ENCODE measurements at regions not wholly inside any gene's neighbourhood (a gene's known extent, or its start where the extent isn't known, plus 50 kb on each side); places are given as distances from the start of the nearest gene placed in this dataset.
"Not testable (repeated sequence)": the region's sequence is repeated elsewhere in the genome, so short reads cannot be mapped to it uniquely, and the experiment has no call there.

- H3K27ac ChIP-seq (ENCODE audit: low read length) = not testable (repeated sequence)
Observed at GRCh38 chr3:64435023-64435422, 209.8 kb upstream of the PRICKLE2 start.

GRCh38 chr3:64432870-64433269 is 207.6 kb upstream of the PRICKLE2 start:
- H3K36me3 ChIP-seq (ENCODE audit: insufficient read depth, low read depth, low read length) = no peaks in the 10 kb centered on the region
- H3K4me3 ChIP-seq (ENCODE audit: low read length) = no peak overlapping the region
- peaks cover 10% of the 10 kb centered on the region; the same call in 1 of the 2 replicates for H3K9me3 ChIP-seq (ENCODE audit: insufficient read depth, low read depth, low read length)

More at GRCh38 chr3:64435023-64435422, 209.8 kb upstream of the PRICKLE2 start:
- not testable (repeated sequence) for H3K27me3 ChIP-seq (ENCODE audit: insufficient read depth, low read length); H3K9ac ChIP-seq (ENCODE audit: low read depth, low read length); H3K4me3 ChIP-seq (ENCODE audit: low read length); H3K36me3 ChIP-seq (ENCODE audit: insufficient read depth, low read depth, low read length)
- H3K4me1 ChIP-seq (ENCODE audit: insufficient read depth, low read length) = peaks cover 10% of the 10 kb centered on the region; the same call in 1 of the 2 replicates
- peaks cover 10% of the 10 kb centered on the region; the same call in 1 of the 2 replicates for H3K9me3 ChIP-seq (ENCODE audit: insufficient read depth, low read depth, low read length)

GRCh38 chr3:64431526-64432091 is 206.3 kb upstream of the PRICKLE2 start:
- Histone ChIP-seq H3K9me3 (ENCODE audit: insufficient read depth, low read depth, low read length) (peaks cover 10% of the 10 kb centered on the region; the same call in 1 of the 2 replicates), H3K4me3 (ENCODE audit: low read length) (no peak overlapping the region), H3K9ac (ENCODE audit: low read depth, low read length) (no peak overlapping the region), H3K4me1 (ENCODE audit: insufficient read depth, low read length) (peaks cover 7% of the 10 kb centered on the region; the same call in 1 of the 2 replicates), H3K27ac (ENCODE audit: low read length) (no peak overlapping the region), H3K36me3 (ENCODE audit: insufficient read depth, low read depth, low read length) (no peaks in the 10 kb centered on the region), H3K27me3 (ENCODE audit: insufficient read depth, low read length) (no peaks in the 10 kb centered on the region)

More at GRCh38 chr3:64432870-64433269, 207.6 kb upstream of the PRICKLE2 start:
- no peak overlapping the region for H3K9ac ChIP-seq (ENCODE audit: low read depth, low read length)
- no peak overlapping the region for H3K27ac ChIP-seq (ENCODE audit: low read length)
- peaks cover 7% of the 10 kb centered on the region; the same call in 1 of the 2 replicates for H3K4me1 ChIP-seq (ENCODE audit: insufficient read depth, low read length)
- no peaks in the 10 kb centered on the region for H3K27me3 ChIP-seq (ENCODE audit: insufficient read depth, low read length)

GRCh38 chr3:64427671-64428070 is 202.4 kb upstream of the PRICKLE2 start:
- no peaks in the 10 kb centered on the region for H3K36me3 ChIP-seq (ENCODE audit: insufficient read depth, low read depth, low read length)
- peaks cover 11% of the 10 kb centered on the region for H3K4me1 ChIP-seq (ENCODE audit: insufficient read depth, low read length)
- no peak overlapping the region for H3K27ac ChIP-seq (ENCODE audit: low read length)
- peaks cover 7% of the 10 kb centered on the region; the same call in 1 of the 2 replicates for H3K9me3 ChIP-seq (ENCODE audit: insufficient read depth, low read depth, low read length)
- H3K4me3 ChIP-seq (ENCODE audit: low read length) = no peak overlapping the region
- H3K27me3 ChIP-seq (ENCODE audit: insufficient read depth, low read length) = no peaks in the 10 kb centered on the region
- H3K9ac ChIP-seq (ENCODE audit: low read depth, low read length) = no peak overlapping the region

- Histone ChIP-seq H3K4me3 (ENCODE audit: low read length) (no peak overlapping the region), H3K4me1 (ENCODE audit: insufficient read depth, low read length) (peaks cover 8% of the 10 kb centered on the region), H3K27ac (ENCODE audit: low read length) (no peak overlapping the region), H3K36me3 (ENCODE audit: insufficient read depth, low read depth, low read length) (no peaks in the 10 kb centered on the region), H3K27me3 (ENCODE audit: insufficient read depth, low read length) (no peaks in the 10 kb centered on the region), H3K9ac (ENCODE audit: low read depth, low read length) (no peak overlapping the region), H3K9me3 (ENCODE audit: insufficient read depth, low read depth, low read length) (peaks cover 7% of the 10 kb centered on the region; the same call in 1 of the 2 replicates)
Observed at GRCh38 chr3:64426551-64426950, 201.3 kb upstream of the PRICKLE2 start.

GRCh38 chr3:64422932-64423331 is 197.7 kb upstream of the PRICKLE2 start:
- H3K36me3 ChIP-seq (ENCODE audit: insufficient read depth, low read depth, low read length) = no peaks in the 10 kb centered on the region
- no peak overlapping the region for H3K4me3 ChIP-seq (ENCODE audit: low read length)
- H3K9ac ChIP-seq (ENCODE audit: low read depth, low read length) = no peak overlapping the region
- no peaks in the 10 kb centered on the region for H3K27me3 ChIP-seq (ENCODE audit: insufficient read depth, low read length)
- no peak overlapping the region for H3K27ac ChIP-seq (ENCODE audit: low read length)
- peaks cover 4% of the 10 kb centered on the region; the same call in 1 of the 2 replicates for H3K4me1 ChIP-seq (ENCODE audit: insufficient read depth, low read length)
- no peaks in the 10 kb centered on the region for H3K9me3 ChIP-seq (ENCODE audit: insufficient read depth, low read depth, low read length)

- H3K9ac ChIP-seq (ENCODE audit: low read depth, low read length) = no peak overlapping the region
- H3K4me3 ChIP-seq (ENCODE audit: low read length) = no peak overlapping the region
- H3K27me3 ChIP-seq (ENCODE audit: insufficient read depth, low read length) = no peaks in the 10 kb centered on the region
- H3K36me3 ChIP-seq (ENCODE audit: insufficient read depth, low read depth, low read length) = no peaks in the 10 kb centered on the region
- H3K4me1 ChIP-seq (ENCODE audit: insufficient read depth, low read length) = peaks cover 4% of the 10 kb centered on the region; the same call in 1 of the 2 replicates
- no peaks in the 10 kb centered on the region for H3K9me3 ChIP-seq (ENCODE audit: insufficient read depth, low read depth, low read length)
- no peak overlapping the region for H3K27ac ChIP-seq (ENCODE audit: low read length)
Observed at GRCh38 chr3:64422192-64422591, 196.9 kb upstream of the PRICKLE2 start.

GRCh38 chr3:64417816-64418215 is 192.6 kb upstream of the PRICKLE2 start:
- Histone ChIP-seq H3K9ac (ENCODE audit: low read depth, low read length) (no peak overlapping the region), H3K27ac (ENCODE audit: low read length) (no peak overlapping the region), H3K4me3 (ENCODE audit: low read length) (no peak overlapping the region), H3K4me1 (ENCODE audit: insufficient read depth, low read length) (no peaks in the 10 kb centered on the region), H3K9me3 (ENCODE audit: insufficient read depth, low read depth, low read length) (no peaks in the 10 kb centered on the region), H3K27me3 (ENCODE audit: insufficient read depth, low read length) (no peaks in the 10 kb centered on the region), H3K36me3 (ENCODE audit: insufficient read depth, low read depth, low read length) (no peaks in the 10 kb centered on the region)

- H3K27me3 ChIP-seq (ENCODE audit: insufficient read depth, low read length) = no peaks in the 10 kb centered on the region
- no peak overlapping the region for H3K9ac ChIP-seq (ENCODE audit: low read depth, low read length)
- H3K9me3 ChIP-seq (ENCODE audit: insufficient read depth, low read depth, low read length) = no peaks in the 10 kb centered on the region
- no peaks in the 10 kb centered on the region for H3K36me3 ChIP-seq (ENCODE audit: insufficient read depth, low read depth, low read length)
- no peak overlapping the region for H3K4me3 ChIP-seq (ENCODE audit: low read length)
- no peak overlapping the region for H3K27ac ChIP-seq (ENCODE audit: low read length)
- no peaks in the 10 kb centered on the region for H3K4me1 ChIP-seq (ENCODE audit: insufficient read depth, low read length)
Observed at GRCh38 chr3:64414043-64414442, 188.8 kb upstream of the PRICKLE2 start.

- H3K9ac ChIP-seq (ENCODE audit: low read depth, low read length) = no peak overlapping the region
- no peak overlapping the region for H3K27ac ChIP-seq (ENCODE audit: low read length)
- no peaks in the 10 kb centered on the region for H3K9me3 ChIP-seq (ENCODE audit: insufficient read depth, low read depth, low read length)
- H3K36me3 ChIP-seq (ENCODE audit: insufficient read depth, low read depth, low read length) = no peaks in the 10 kb centered on the region
- no peaks in the 10 kb centered on the region for H3K4me1 ChIP-seq (ENCODE audit: insufficient read depth, low read length)
- no peaks in the 10 kb centered on the region for H3K27me3 ChIP-seq (ENCODE audit: insufficient read depth, low read length)
- H3K4me3 ChIP-seq (ENCODE audit: low read length) = no peak overlapping the region
Observed at GRCh38 chr3:64411101-64411500, 185.8 kb upstream of the PRICKLE2 start.

GRCh38 chr3:64410226-64410625 is 185.0 kb upstream of the PRICKLE2 start:
- Histone ChIP-seq H3K9ac (ENCODE audit: low read depth, low read length) (no peak overlapping the region), H3K36me3 (ENCODE audit: insufficient read depth, low read depth, low read length) (no peaks in the 10 kb centered on the region), H3K4me1 (ENCODE audit: insufficient read depth, low read length) (no peaks in the 10 kb centered on the region), H3K27ac (ENCODE audit: low read length) (no peak overlapping the region), H3K4me3 (ENCODE audit: low read length) (no peak overlapping the region), H3K9me3 (ENCODE audit: insufficient read depth, low read depth, low read length) (no peaks in the 10 kb centered on the region), H3K27me3 (ENCODE audit: insufficient read depth, low read length) (no peaks in the 10 kb centered on the region)

GRCh38 chr3:64408770-64409169 is 183.5 kb upstream of the PRICKLE2 start:
- no peak overlapping the region for H3K27ac ChIP-seq (ENCODE audit: low read length)
- no peak overlapping the region for H3K9ac ChIP-seq (ENCODE audit: low read depth, low read length)
- H3K9me3 ChIP-seq (ENCODE audit: insufficient read depth, low read depth, low read length) = no peaks in the 10 kb centered on the region
- no peak overlapping the region for H3K4me3 ChIP-seq (ENCODE audit: low read length)
- H3K36me3 ChIP-seq (ENCODE audit: insufficient read depth, low read depth, low read length) = no peaks in the 10 kb centered on the region
- no peaks in the 10 kb centered on the region for H3K4me1 ChIP-seq (ENCODE audit: insufficient read depth, low read length)
- no peaks in the 10 kb centered on the region for H3K27me3 ChIP-seq (ENCODE audit: insufficient read depth, low read length)
